Osteocyte (in vitro differentiated cells): ENCODE measurements at regions not wholly inside any gene's neighbourhood (a gene's known extent, or its start where the extent isn't known, plus 50 kb on each side); places are given as distances from the start of the nearest gene placed in this dataset.

ENCODE experiments used
- DNase-seq: peaks from one replicate; pipeline ENCODE4 v3.0.0; 2021; ENCODE audit warnings: mixed read lengths; ENCODE audit not compliant: unreplicated experiment; ENCODE audit errors: extremely low spot score
- H3K27ac Mint-ChIP-seq: one replicate; pipeline ENCODE4 v1.8.0; 2021; ENCODE audit warnings: mild to moderate bottlenecking, mixed read lengths; ENCODE audit not compliant: unreplicated experiment
- H3K27me3 Mint-ChIP-seq: one replicate; pipeline ENCODE4 v1.8.0; 2021; ENCODE audit warnings: mixed read lengths; ENCODE audit not compliant: unreplicated experiment
- H3K36me3 Mint-ChIP-seq: one replicate; pipeline ENCODE4 v1.8.0; 2021; ENCODE audit warnings: mixed read lengths; ENCODE audit not compliant: unreplicated experiment
- H3K4me1 Mint-ChIP-seq: one replicate; pipeline ENCODE4 v1.8.0; 2021; ENCODE audit warnings: mixed read lengths; ENCODE audit not compliant: unreplicated experiment
- H3K4me3 Mint-ChIP-seq: one replicate; pipeline ENCODE4 v1.8.0; 2021; ENCODE audit warnings: mild to moderate bottlenecking, moderate library complexity, mixed read lengths; ENCODE audit not compliant: unreplicated experiment
- H3K9me3 Mint-ChIP-seq: one replicate; pipeline ENCODE4 v1.8.0; 2021; ENCODE audit warnings: mixed read lengths; ENCODE audit not compliant: unreplicated experiment
- TF ChIP-seq, protein P1 (sequence below): fragments of 200-600 bp; sonication (generic); IDR thresholded peaks from 2 replicates; pipeline ENCODE4 v1.5.0; 2021; ENCODE audit warnings: antibody characterized with exemption, mild to moderate bottlenecking, moderate library complexity

DNA sequence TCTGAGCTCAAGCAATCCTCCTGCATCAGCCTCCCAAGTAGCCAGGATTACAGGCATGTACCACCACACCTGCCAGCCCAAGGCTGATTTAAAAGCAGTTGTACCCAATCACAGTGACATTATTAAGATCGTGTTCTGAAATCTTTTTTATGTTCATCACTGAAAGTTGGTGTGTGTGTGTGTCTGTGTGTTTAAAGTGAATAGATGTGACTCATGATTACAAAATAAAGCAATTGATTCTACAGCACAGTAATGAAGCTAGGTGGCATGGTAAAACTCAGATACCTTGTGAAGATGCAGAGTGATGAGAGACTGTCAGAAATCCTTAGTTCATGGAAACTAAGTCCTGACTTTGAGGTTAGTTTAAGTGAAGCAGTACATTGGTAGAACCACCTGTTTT lies 74.2 kb upstream of the ATP2B1 start:
- Mint-ChIP-seq H3K27me3 (no peaks in the 10 kb centered on the region), H3K4me3 (no peak overlapping the region), H3K4me1 (peaks cover 34% of the 10 kb centered on the region), H3K9me3 (peaks cover 9% of the 10 kb centered on the region), H3K27ac (peak overlapping the region; percentile 52), H3K36me3 (peaks cover 3% of the 10 kb centered on the region)
- TF ChIP-seq, protein P1, sequence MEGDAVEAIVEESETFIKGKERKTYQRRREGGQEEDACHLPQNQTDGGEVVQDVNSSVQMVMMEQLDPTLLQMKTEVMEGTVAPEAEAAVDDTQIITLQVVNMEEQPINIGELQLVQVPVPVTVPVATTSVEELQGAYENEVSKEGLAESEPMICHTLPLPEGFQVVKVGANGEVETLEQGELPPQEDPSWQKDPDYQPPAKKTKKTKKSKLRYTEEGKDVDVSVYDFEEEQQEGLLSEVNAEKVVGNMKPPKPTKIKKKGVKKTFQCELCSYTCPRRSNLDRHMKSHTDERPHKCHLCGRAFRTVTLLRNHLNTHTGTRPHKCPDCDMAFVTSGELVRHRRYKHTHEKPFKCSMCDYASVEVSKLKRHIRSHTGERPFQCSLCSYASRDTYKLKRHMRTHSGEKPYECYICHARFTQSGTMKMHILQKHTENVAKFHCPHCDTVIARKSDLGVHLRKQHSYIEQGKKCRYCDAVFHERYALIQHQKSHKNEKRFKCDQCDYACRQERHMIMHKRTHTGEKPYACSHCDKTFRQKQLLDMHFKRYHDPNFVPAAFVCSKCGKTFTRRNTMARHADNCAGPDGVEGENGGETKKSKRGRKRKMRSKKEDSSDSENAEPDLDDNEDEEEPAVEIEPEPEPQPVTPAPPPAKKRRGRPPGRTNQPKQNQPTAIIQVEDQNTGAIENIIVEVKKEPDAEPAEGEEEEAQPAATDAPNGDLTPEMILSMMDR, result no peak
- no peak for DNase-seq

DNA sequence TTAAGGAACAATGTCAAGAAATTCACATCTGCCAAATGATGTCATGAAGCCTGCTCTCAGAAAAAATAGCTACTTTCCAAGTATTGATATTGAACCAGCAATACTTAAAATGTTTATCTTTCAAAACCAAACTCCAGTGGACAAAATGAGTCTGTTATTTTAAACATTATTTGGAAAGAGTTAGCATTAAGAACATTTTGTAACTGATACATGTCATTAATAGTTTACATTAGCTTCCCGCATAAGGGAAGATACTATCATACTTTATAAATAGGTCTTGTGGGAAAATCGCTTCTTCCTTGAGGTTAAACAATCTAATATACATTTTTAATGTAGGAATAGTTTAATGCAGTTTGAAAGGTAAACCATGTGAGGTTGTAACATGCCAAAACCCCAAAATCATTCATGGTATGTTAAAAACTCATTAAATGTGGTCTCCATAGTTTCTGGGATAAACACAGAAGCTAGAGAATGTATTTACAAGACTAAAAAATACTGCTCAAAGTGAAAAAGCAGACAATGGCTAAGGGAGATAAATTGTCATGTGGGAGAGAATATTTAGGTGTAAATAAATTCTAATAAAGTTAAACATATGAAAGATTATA lies 73.4 kb upstream of the ATP2B1 start:
- Mint-ChIP-seq H3K9me3 (peaks cover 11% of the 10 kb centered on the region), H3K36me3 (peaks cover 3% of the 10 kb centered on the region), H3K4me1 (peaks cover 36% of the 10 kb centered on the region), H3K27me3 (no peaks in the 10 kb centered on the region), H3K27ac (peak overlapping the region; percentile 42), H3K4me3 (no peak overlapping the region)
- TF ChIP-seq, protein P1, result no peak
- no peak for DNase-seq

DNA sequence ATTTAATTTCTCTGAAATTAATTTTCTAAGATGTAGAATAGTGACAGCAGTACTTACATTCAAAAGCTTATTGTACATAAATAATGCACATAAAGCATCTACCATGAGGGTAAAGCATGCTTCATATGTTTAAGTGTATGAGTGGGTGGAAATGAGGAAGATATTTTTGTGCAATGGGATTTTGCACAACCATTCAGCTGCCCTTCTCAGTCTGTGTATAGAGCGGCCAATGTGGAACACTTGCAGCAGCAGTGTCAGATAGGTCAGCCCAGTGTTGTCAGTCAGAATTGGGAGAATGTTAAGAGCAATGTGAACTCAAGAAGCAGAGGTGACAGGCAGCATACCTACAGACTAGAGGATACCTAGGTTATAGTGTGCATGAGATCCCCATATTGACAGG lies 72.5 kb upstream of the ATP2B1 start:
- H3K27ac Mint-ChIP-seq, result no peak overlapping the region
- no peak overlapping the region for H3K4me3 Mint-ChIP-seq

DNA sequence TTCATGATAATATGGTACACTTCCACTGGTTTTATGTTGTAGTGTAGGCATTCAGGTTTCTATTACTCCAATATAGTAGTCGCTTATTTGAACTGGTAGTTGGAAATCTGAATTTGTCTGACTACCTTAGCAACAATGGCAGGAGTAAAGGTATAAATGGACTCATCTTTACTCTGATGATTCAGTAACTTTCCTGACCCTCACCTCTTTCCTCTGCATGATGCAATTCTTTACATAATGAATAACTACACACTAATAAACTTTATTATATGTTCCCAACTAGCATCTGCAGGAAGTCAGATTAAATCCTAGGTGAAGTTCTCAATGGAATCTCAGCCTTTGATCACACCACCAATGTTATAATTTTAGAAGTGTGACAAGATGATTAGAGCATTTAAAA lies 70.5 kb upstream of the ATP2B1 start:
- TF ChIP-seq, protein P1, result no peak
- no peaks in the 10 kb centered on the region for H3K36me3 Mint-ChIP-seq
- no peak for DNase-seq
- no peak overlapping the region for H3K4me3 Mint-ChIP-seq
- peaks cover 6% of the 10 kb centered on the region for H3K9me3 Mint-ChIP-seq
- no peak overlapping the region for H3K27ac Mint-ChIP-seq
- no peaks in the 10 kb centered on the region for H3K27me3 Mint-ChIP-seq
- H3K4me1 Mint-ChIP-seq, result peaks cover 60% of the 10 kb centered on the region

More for the DNA sequence above, 72.5 kb upstream of the ATP2B1 start:
- H3K4me1 Mint-ChIP-seq, result peaks cover 40% of the 10 kb centered on the region
- TF ChIP-seq, protein P1, result no peak
- no peaks in the 10 kb centered on the region for H3K27me3 Mint-ChIP-seq
- DNase-seq, result no peak
- peaks cover 11% of the 10 kb centered on the region for H3K9me3 Mint-ChIP-seq
- H3K36me3 Mint-ChIP-seq, result peaks cover 3% of the 10 kb centered on the region

DNA sequence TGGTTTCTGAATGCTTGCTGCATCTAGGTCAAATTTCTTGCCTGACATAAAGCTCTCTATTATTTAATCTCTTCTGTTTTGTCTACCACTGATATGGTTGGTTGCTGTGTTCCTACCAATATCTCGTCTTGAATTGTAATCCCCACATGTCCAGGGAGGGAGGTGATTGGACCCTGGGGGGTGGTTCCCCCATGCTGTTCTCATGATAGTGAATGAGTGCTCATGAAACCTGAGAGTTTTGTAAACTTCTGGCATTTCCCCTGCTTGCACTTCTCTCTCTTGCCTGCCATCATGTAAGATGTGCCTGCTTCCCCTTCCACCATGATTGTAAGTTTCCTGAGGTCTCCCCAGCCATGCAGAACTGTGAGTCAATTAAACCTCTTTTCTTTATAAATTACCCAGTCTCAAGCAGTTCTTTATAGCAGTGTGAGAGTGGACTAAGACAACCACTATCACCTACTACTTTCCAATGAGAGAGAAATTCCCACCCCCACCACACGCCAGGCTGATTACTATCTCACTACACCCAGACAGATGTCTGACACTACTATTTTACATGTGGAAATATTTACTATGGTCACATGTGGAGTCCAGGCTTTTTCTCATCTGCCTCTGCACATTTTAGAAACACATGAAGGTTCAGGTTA lies 69.2 kb upstream of the ATP2B1 start:
- DNase-seq, result no peak
- TF ChIP-seq, protein P1, result no peak
- no peaks in the 10 kb centered on the region for H3K27me3 Mint-ChIP-seq
- no peak overlapping the region for H3K27ac Mint-ChIP-seq
- H3K9me3 Mint-ChIP-seq, result peaks cover 6% of the 10 kb centered on the region
- no peak overlapping the region for H3K4me3 Mint-ChIP-seq
- no peaks in the 10 kb centered on the region for H3K36me3 Mint-ChIP-seq
- H3K4me1 Mint-ChIP-seq, result peaks cover 52% of the 10 kb centered on the region
